ENCODE measurements at regions not wholly inside any gene's neighbourhood (a gene's known extent, or its start where the extent isn't known, plus 50 kb on each side); places are given as distances from the start of the nearest gene placed in this dataset.

GRCh38 chr11:28566339-28567089 lies 458.3 kb downstream of the METTL15 start:
- ChIA-PET CTCF (no interaction called here), POLR2A (no interaction called here)
- Mint-ChIP-seq H3K36me3 (ENCODE audit: insufficient read depth, unreplicated experiment) (no peaks in the 10 kb centered on the region), H3K4me3 (ENCODE audit: unreplicated experiment) (no peak overlapping the region), H3K4me1 (ENCODE audit: low read depth, unreplicated experiment) (no peaks in the 10 kb centered on the region), H3K27ac (ENCODE audit: unreplicated experiment) (no peak overlapping the region), H3K9me3 (ENCODE audit: unreplicated experiment) (no peaks in the 10 kb centered on the region), H3K27me3 (ENCODE audit: insufficient read depth, unreplicated experiment) (no peaks in the 10 kb centered on the region)
- no peak for TF ChIP-seq CTCF (IDR thresholded peaks at IDR 0.05; ENCODE audit: insufficient read depth in 1 of 2, low read depth in 1 of 2, low read length in 1 of 2, severe bottlenecking in 1 of 2, unreplicated experiment in 1 of 2)
- no peaks in the 10 kb centered on the region for H3K36me3 ChIP-seq (ENCODE audit: control insufficient read depth, insufficient read depth, low read length)
- no peaks in the 10 kb centered on the region for H3K27me3 ChIP-seq (replicated peaks; ENCODE audit: control insufficient read depth, insufficient read depth, low read length)
- no peak overlapping the region for H3K4me3 ChIP-seq (ENCODE audit: low read depth, low read length)
- BruUV-seq (replicated peaks), result no TSS peak
- no peaks in the 10 kb centered on the region for H3K4me1 ChIP-seq
- no peaks in the 10 kb centered on the region; the same call in 1 of the 2 replicates for H3K9me3 ChIP-seq
- DNase-seq, result peak in 1 of 2 experiments; percentile 5
- intact Hi-C loops (cut with micrococcal nuclease; ENCODE audit: unreplicated experiment), result no loop called here

GRCh38 chr11:28559492-28559891 lies 451.3 kb downstream of the METTL15 start:
- no peaks in the 10 kb centered on the region for H3K27me3 Mint-ChIP-seq (ENCODE audit: insufficient read depth, unreplicated experiment)
- BruUV-seq (replicated peaks), result no TSS peak
- TF ChIP-seq CTCF (IDR thresholded peaks at IDR 0.05; ENCODE audit: insufficient read depth in 1 of 2, low read depth in 1 of 2, low read length in 1 of 2, severe bottlenecking in 1 of 2, unreplicated experiment in 1 of 2), result no peak
- Histone ChIP-seq H3K9me3 (no peaks in the 10 kb centered on the region), H3K36me3 (ENCODE audit: control insufficient read depth, insufficient read depth, low read length) (no peaks in the 10 kb centered on the region), H3K4me3 (ENCODE audit: low read depth, low read length) (no peak overlapping the region), H3K27me3 (replicated peaks; ENCODE audit: control insufficient read depth, insufficient read depth, low read length) (no peaks in the 10 kb centered on the region), H3K4me1 (no peaks in the 10 kb centered on the region)
- peak overlapping the region; percentile 6 for H3K27ac Mint-ChIP-seq (ENCODE audit: unreplicated experiment)
- POLR2A ChIA-PET, result no interaction called here
- intact Hi-C loops (cut with micrococcal nuclease; ENCODE audit: unreplicated experiment), result no loop called here
- CTCF ChIA-PET, result interaction anchor here (0.6 kb wide), 1 partner anchor 501 kb away, joined by 4 read pairs; no protein-coding TSS in a partner anchor
- H3K4me1 Mint-ChIP-seq (ENCODE audit: low read depth, unreplicated experiment), result peaks cover 7% of the 10 kb centered on the region
- no peaks in the 10 kb centered on the region for H3K36me3 Mint-ChIP-seq (ENCODE audit: insufficient read depth, unreplicated experiment)
- no peak overlapping the region for H3K4me3 Mint-ChIP-seq (ENCODE audit: unreplicated experiment)
- peaks cover 10% of the 10 kb centered on the region for H3K9me3 Mint-ChIP-seq (ENCODE audit: unreplicated experiment)
- DNase-seq, result no peak

- H3K4me3 Mint-ChIP-seq (ENCODE audit: unreplicated experiment), result no peak overlapping the region
- no peak overlapping the region for H3K27ac Mint-ChIP-seq (ENCODE audit: unreplicated experiment)
- no peak for DNase-seq
- H3K36me3 Mint-ChIP-seq (ENCODE audit: insufficient read depth, unreplicated experiment), result no peaks in the 10 kb centered on the region
- no peak for TF ChIP-seq CTCF (IDR thresholded peaks at IDR 0.05; ENCODE audit: insufficient read depth in 1 of 2, low read depth in 1 of 2, low read length in 1 of 2, severe bottlenecking in 1 of 2, unreplicated experiment in 1 of 2)
- Histone ChIP-seq H3K4me3 (ENCODE audit: low read depth, low read length) (no peak overlapping the region), H3K36me3 (ENCODE audit: control insufficient read depth, insufficient read depth, low read length) (no peaks in the 10 kb centered on the region), H3K4me1 (no peaks in the 10 kb centered on the region), H3K9me3 (no peaks in the 10 kb centered on the region), H3K27me3 (replicated peaks; ENCODE audit: control insufficient read depth, insufficient read depth, low read length) (no peaks in the 10 kb centered on the region)
- intact Hi-C loops (cut with micrococcal nuclease; ENCODE audit: unreplicated experiment), result no loop called here
- CTCF ChIA-PET, result no interaction called here
- no TSS peak for BruUV-seq (replicated peaks)
- POLR2A ChIA-PET, result interaction anchor here (0.6 kb wide), 1 partner anchor 54 kb away, joined by 3 read pairs; no protein-coding TSS in a partner anchor
- H3K4me1 Mint-ChIP-seq (ENCODE audit: low read depth, unreplicated experiment), result peaks cover 6% of the 10 kb centered on the region
- no peaks in the 10 kb centered on the region for H3K27me3 Mint-ChIP-seq (ENCODE audit: insufficient read depth, unreplicated experiment)
- peaks cover 10% of the 10 kb centered on the region for H3K9me3 Mint-ChIP-seq (ENCODE audit: unreplicated experiment)
Measured at GRCh38 chr11:28547321-28547741, 439.1 kb downstream of the METTL15 start.

All from Caco-2 (cell line).